ENCODE measurements at regions not wholly inside any gene's neighbourhood (a gene's known extent, or its start where the extent isn't known, plus 50 kb on each side); places are given as distances from the start of the nearest gene placed in this dataset.

GRCh38 chr15:36130641-36131310 lies 448.6 kb upstream of the CDIN1 start:
- H3K4me3 ChIP-seq (ENCODE audit: low read depth, low read length), result no peak overlapping the region
- TF ChIP-seq CTCF (conservative IDR thresholded peaks at IDR 0.05; ENCODE audit: low read depth, low read length), result no peak
- no peak for DNase-seq (ENCODE audit: low read depth)

- no peak for TF ChIP-seq CTCF (conservative IDR thresholded peaks at IDR 0.05; ENCODE audit: low read depth, low read length)
- H3K4me3 ChIP-seq (ENCODE audit: low read depth, low read length), result no peak overlapping the region
- DNase-seq (ENCODE audit: low read depth), result no peak
These were observed 445.7 kb upstream of the CDIN1 start for GRCh38 chr15:36133742-36134141.

- DNase-seq (ENCODE audit: low read depth), result no peak
- H3K4me3 ChIP-seq (ENCODE audit: low read depth, low read length), result no peak overlapping the region
- no peak for TF ChIP-seq CTCF (conservative IDR thresholded peaks at IDR 0.05; ENCODE audit: low read depth, low read length)
These were observed 443.4 kb upstream of the CDIN1 start for GRCh38 chr15:36136049-36136448.

- TF ChIP-seq CTCF (conservative IDR thresholded peaks at IDR 0.05; ENCODE audit: low read depth, low read length), result no peak
- no peak for DNase-seq (ENCODE audit: low read depth)
- no peak overlapping the region for H3K4me3 ChIP-seq (ENCODE audit: low read depth, low read length)
These were observed 426.5 kb upstream of the CDIN1 start for GRCh38 chr15:36152936-36153335.

- DNase-seq (ENCODE audit: low read depth), result peak; percentile 66
- no peak for TF ChIP-seq CTCF (conservative IDR thresholded peaks at IDR 0.05; ENCODE audit: low read depth, low read length)
These were observed 422.5 kb upstream of the CDIN1 start for GRCh38 chr15:36156879-36157427.

GRCh38 chr15:36160351-36160750 lies 419.1 kb upstream of the CDIN1 start:
- no peak for DNase-seq (ENCODE audit: low read depth)
- no peak for TF ChIP-seq CTCF (conservative IDR thresholded peaks at IDR 0.05; ENCODE audit: low read depth, low read length)
- no peak overlapping the region for H3K4me3 ChIP-seq (ENCODE audit: low read depth, low read length)

More at GRCh38 chr15:36156879-36157427, 422.5 kb upstream of the CDIN1 start:
- H3K4me3 ChIP-seq (ENCODE audit: low read depth, low read length), result no peak overlapping the region

GRCh38 chr15:36161108-36161507 lies 418.3 kb upstream of the CDIN1 start:
- H3K4me3 ChIP-seq (ENCODE audit: low read depth, low read length), result no peak overlapping the region
- no peak for DNase-seq (ENCODE audit: low read depth)
- TF ChIP-seq CTCF (conservative IDR thresholded peaks at IDR 0.05; ENCODE audit: low read depth, low read length), result no peak

Data from epithelial cell of proximal tubule (primary cell).